Nephron (organoid): ENCODE measurements at regions not wholly inside any gene's neighbourhood (a gene's known extent, or its start where the extent isn't known, plus 50 kb on each side); places are given as distances from the start of the nearest gene placed in this dataset.

Experiments
- H3K27ac Mint-ChIP-seq, 3 experiments: 2 replicates each; pipeline ENCODE4 v1.8.0; 2020; ENCODE audit warnings: mixed read lengths in 3 of 3, mild to moderate bottlenecking in 2 of 3, moderate library complexity in 1 of 3
- H3K27me3 Mint-ChIP-seq: 2 replicates; pipeline ENCODE4 v1.8.0; 2021; ENCODE audit warnings: low read depth, mild to moderate bottlenecking, moderate library complexity, mixed read lengths
- H3K36me3 Mint-ChIP-seq: 2 replicates; pipeline ENCODE4 v1.8.0; 2020; ENCODE audit warnings: low read depth, mixed read lengths
- H3K4me1 Mint-ChIP-seq: 2 replicates; pipeline ENCODE4 v1.8.0; 2020; ENCODE audit warnings: mixed read lengths
- H3K4me3 Mint-ChIP-seq, 3 experiments: 2 replicates each; pipeline ENCODE4 v1.8.0; 2020; ENCODE audit warnings: mild to moderate bottlenecking in 3 of 3, mixed read lengths in 3 of 3, moderate library complexity in 2 of 3
- H3K9me3 Mint-ChIP-seq: 2 replicates; pipeline ENCODE4 v1.8.0; 2020; ENCODE audit warnings: mixed read lengths
- TF ChIP-seq, protein P1 (sequence below), 3 experiments: fragments of 200-600 bp; sonication (generic); IDR thresholded peaks; one replicate each; pipeline ENCODE4 v1.5.0; 2021; ENCODE audit warnings: antibody characterized with exemption in 3 of 3; ENCODE audit not compliant: unreplicated experiment in 3 of 3

DNA sequence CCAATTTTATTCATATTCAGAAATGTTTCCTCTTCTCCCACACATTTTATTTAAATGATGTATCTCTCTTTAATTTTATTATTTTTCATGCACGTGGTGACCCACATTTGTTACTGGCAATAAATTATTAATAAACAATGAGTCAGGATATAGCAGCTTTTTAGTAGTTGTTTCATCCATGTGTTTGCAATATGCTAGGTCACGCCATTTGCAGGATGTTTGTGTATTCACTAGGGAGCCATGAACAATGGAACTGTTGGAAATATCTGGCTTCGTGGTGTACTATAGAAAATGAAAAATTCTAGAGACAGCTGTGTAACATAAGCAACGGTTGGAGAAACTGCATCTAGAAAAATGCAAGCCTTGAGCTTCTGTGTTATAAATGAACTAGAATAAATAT is 176.0 kb upstream of the COL3A1 start:
- H3K27me3 Mint-ChIP-seq = no peaks in the 10 kb centered on the region
- TF ChIP-seq, protein P1, sequence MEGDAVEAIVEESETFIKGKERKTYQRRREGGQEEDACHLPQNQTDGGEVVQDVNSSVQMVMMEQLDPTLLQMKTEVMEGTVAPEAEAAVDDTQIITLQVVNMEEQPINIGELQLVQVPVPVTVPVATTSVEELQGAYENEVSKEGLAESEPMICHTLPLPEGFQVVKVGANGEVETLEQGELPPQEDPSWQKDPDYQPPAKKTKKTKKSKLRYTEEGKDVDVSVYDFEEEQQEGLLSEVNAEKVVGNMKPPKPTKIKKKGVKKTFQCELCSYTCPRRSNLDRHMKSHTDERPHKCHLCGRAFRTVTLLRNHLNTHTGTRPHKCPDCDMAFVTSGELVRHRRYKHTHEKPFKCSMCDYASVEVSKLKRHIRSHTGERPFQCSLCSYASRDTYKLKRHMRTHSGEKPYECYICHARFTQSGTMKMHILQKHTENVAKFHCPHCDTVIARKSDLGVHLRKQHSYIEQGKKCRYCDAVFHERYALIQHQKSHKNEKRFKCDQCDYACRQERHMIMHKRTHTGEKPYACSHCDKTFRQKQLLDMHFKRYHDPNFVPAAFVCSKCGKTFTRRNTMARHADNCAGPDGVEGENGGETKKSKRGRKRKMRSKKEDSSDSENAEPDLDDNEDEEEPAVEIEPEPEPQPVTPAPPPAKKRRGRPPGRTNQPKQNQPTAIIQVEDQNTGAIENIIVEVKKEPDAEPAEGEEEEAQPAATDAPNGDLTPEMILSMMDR (IDR thresholded peaks at IDR 0.05; ENCODE audit: unreplicated experiment in 3 of 3) = no peak
- H3K27ac Mint-ChIP-seq = peak overlapping the region; percentile 55 to 88 (median 64)
- peaks cover 27% of the 10 kb centered on the region for H3K4me1 Mint-ChIP-seq
- H3K36me3 Mint-ChIP-seq = peaks cover 3% of the 10 kb centered on the region
- peaks cover 23% of the 10 kb centered on the region for H3K9me3 Mint-ChIP-seq
- H3K4me3 Mint-ChIP-seq = no peak overlapping the region

GRCh38 chr2:188805219-188805618 is 169.0 kb upstream of the COL3A1 start:
- H3K27me3 Mint-ChIP-seq = no peaks in the 10 kb centered on the region

GRCh38 chr2:188808947-188809355 is 165.2 kb upstream of the COL3A1 start:
- Mint-ChIP-seq H3K36me3 (no peaks in the 10 kb centered on the region), H3K27me3 (no peaks in the 10 kb centered on the region), H3K4me3 (no peak overlapping the region), H3K9me3 (peaks cover 8% of the 10 kb centered on the region), H3K27ac (no peak overlapping the region), H3K4me1 (peaks cover under 1% of the 10 kb centered on the region)
- TF ChIP-seq, protein P1 (IDR thresholded peaks at IDR 0.05; ENCODE audit: unreplicated experiment in 3 of 3) = no peak

More at GRCh38 chr2:188805219-188805618, 169.0 kb upstream of the COL3A1 start:
- TF ChIP-seq, protein P1 (IDR thresholded peaks at IDR 0.05; ENCODE audit: unreplicated experiment in 3 of 3) = no peak
- H3K4me1 Mint-ChIP-seq = no peaks in the 10 kb centered on the region
- no peak overlapping the region for H3K27ac Mint-ChIP-seq
- peaks cover 30% of the 10 kb centered on the region for H3K9me3 Mint-ChIP-seq
- H3K4me3 Mint-ChIP-seq = no peak overlapping the region
- H3K36me3 Mint-ChIP-seq = peaks cover 3% of the 10 kb centered on the region

DNA sequence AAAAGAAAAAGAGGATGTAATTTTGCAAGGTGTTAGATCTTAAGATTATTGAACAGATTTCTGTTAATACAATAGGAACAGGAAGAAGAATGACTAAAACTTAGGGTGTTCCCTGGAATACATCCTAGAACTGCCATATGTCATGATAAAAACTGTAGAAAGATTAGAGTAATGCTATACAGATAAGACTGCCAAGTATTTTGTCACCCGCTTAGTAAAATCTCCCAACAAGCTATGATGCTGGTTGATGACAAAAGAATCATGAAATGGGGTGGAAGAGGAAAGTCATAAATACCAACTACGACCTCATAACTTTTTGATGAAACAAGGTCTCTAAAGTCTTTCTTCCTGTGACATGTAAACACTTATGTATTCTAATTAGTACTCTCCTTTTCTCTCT is 163.6 kb upstream of the COL3A1 start:
- Mint-ChIP-seq H3K4me3 (no peak overlapping the region), H3K27ac (peak overlapping the region in 1 of 3 experiments; percentile 29), H3K4me1 (peaks cover 4% of the 10 kb centered on the region), H3K9me3 (peaks cover 2% of the 10 kb centered on the region), H3K36me3 (no peaks in the 10 kb centered on the region), H3K27me3 (no peaks in the 10 kb centered on the region)
- TF ChIP-seq, protein P1 (IDR thresholded peaks at IDR 0.05; ENCODE audit: unreplicated experiment in 3 of 3) = no peak

DNA sequence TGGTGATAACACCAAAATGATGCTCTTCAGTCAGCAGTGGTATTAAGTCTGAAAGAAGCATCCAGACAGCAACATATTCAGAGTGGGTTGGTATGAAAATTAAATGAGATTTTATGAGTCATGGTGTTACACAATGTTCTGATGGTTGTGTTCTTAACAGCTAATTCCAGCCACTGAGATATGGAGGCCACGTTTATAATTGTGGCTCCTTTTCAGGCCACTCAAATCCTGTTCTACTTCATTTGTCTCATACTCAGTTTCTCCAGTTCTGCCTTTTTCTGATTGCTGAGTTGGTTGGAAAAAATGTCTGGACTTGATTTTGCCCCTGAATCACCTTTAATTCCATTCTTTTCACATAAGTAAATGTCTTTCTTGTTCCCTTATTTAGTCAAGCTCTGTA is 162.7 kb upstream of the COL3A1 start:
- Mint-ChIP-seq H3K36me3 (no peaks in the 10 kb centered on the region), H3K27ac (no peak overlapping the region), H3K4me1 (peaks cover 4% of the 10 kb centered on the region), H3K9me3 (peaks cover under 1% of the 10 kb centered on the region), H3K4me3 (no peak overlapping the region), H3K27me3 (no peaks in the 10 kb centered on the region)
- TF ChIP-seq, protein P1 (IDR thresholded peaks at IDR 0.05; ENCODE audit: unreplicated experiment in 3 of 3) = no peak

DNA sequence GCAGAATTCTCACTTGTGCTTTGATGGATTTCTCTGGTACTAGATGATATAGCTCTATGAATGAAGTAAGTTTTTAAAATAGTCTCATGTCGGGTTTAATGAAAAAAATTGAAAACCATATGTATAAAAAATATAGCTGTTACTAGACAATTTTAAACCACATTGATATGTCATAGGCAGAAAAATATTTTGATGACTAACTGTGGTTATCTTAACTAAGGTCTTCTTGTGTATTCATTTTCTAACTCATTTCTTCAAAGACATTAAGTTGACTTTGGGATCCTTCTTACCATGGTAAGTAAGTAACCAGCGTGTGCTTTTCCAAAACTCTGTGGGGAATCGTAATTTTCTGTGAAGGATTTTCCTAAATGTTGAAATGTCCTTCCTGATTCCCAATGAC is 160.9 kb upstream of the COL3A1 start:
- Mint-ChIP-seq H3K27ac (peak overlapping the region in 1 of 3 experiments; percentile 57), H3K4me1 (peaks cover 4% of the 10 kb centered on the region), H3K9me3 (no peaks in the 10 kb centered on the region), H3K36me3 (no peaks in the 10 kb centered on the region), H3K4me3 (no peak overlapping the region), H3K27me3 (no peaks in the 10 kb centered on the region)
- TF ChIP-seq, protein P1 (IDR thresholded peaks at IDR 0.05; ENCODE audit: unreplicated experiment in 3 of 3) = no peak
